Activated CD4-positive, alpha-beta T cell treated with anti-CD3 and anti-CD28 coated beads, Interleukin-2, amount 10 ng/mL, durations not matched to agents 24 days and 14 days (primary cell): ENCODE measurements at regions not wholly inside any gene's neighbourhood (a gene's known extent, or its start where the extent isn't known, plus 50 kb on each side); places are given as distances from the start of the nearest gene placed in this dataset.
"Not testable (repeated sequence)": the region's sequence is repeated elsewhere in the genome, so short reads cannot be mapped to it uniquely, and the experiment has no call there.

ENCODE experiments used
- DNase-seq: peaks from one replicate; pipeline ENCODE4 v3.0.0; 2022
- H3K27ac Mint-ChIP-seq: one replicate; pipeline ENCODE4 v1.8.0; 2022; ENCODE audit warnings: mild to moderate bottlenecking, mixed read lengths
- H3K27me3 Mint-ChIP-seq: one replicate; pipeline ENCODE4 v1.8.0; 2022; ENCODE audit warnings: mixed read lengths
- H3K36me3 Mint-ChIP-seq: one replicate; pipeline ENCODE4 v1.8.0; 2022; ENCODE audit warnings: low read depth, mild to moderate bottlenecking, mixed read lengths
- H3K4me1 Mint-ChIP-seq: one replicate; pipeline ENCODE4 v1.8.0; 2021; ENCODE audit warnings: mixed read lengths
- H3K4me3 Mint-ChIP-seq: one replicate; pipeline ENCODE4 v1.8.0; 2022; ENCODE audit warnings: mild to moderate bottlenecking, moderate library complexity, mixed read lengths
- H3K9me3 Mint-ChIP-seq: one replicate; pipeline ENCODE4 v1.8.0; 2021; ENCODE audit warnings: mixed read lengths
- intact Hi-C: fragments of 100-400 bp; cut with micrococcal nuclease; formaldehyde crosslinking; loops from one replicate; pipeline ENCODE4 v1.15.1; 2023

DNA sequence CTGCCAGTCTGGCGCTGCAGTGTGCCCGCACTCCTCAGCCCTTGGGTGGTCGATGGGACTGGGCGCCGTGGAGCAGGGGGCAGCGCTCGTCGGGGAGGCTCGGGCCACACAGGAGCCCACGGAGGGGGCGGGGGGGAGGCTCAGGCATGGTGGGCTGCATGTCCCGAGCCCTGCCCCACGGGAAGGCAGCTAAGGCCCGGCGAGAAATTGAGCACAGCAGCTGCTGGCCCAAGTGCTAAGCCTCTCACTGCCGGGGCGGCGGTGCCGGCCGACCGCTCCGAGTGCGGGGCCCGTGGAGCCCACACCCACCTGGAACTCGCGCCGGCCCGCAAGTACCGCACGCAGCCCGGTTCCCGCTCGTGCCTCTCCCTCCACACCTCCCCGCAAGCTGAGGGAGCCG is 63.6 kb upstream of the CD28 start:
- H3K4me3 Mint-ChIP-seq, H3K27ac Mint-ChIP-seq, H3K27me3 Mint-ChIP-seq, DNase-seq, intact Hi-C loops, H3K9me3 Mint-ChIP-seq, H3K36me3 Mint-ChIP-seq, H3K4me1 Mint-ChIP-seq: not testable (repeated sequence)

GRCh38 chr2:203645831-203646230 is 60.6 kb upstream of the CD28 start:
- intact Hi-C loops = no loop called here
- Mint-ChIP-seq H3K27ac (no peak overlapping the region), H3K27me3 (no peaks in the 10 kb centered on the region), H3K4me1 (peaks cover 8% of the 10 kb centered on the region), H3K36me3 (no peaks in the 10 kb centered on the region), H3K9me3 (no peaks in the 10 kb centered on the region), H3K4me3 (no peak overlapping the region)
- no peak for DNase-seq

- Mint-ChIP-seq H3K4me3 (no peak overlapping the region), H3K27me3 (no peaks in the 10 kb centered on the region), H3K4me1 (peaks cover 13% of the 10 kb centered on the region), H3K36me3 (no peaks in the 10 kb centered on the region), H3K9me3 (no peaks in the 10 kb centered on the region), H3K27ac (no peak overlapping the region)
- DNase-seq = no peak
- intact Hi-C loops = no loop called here
Observed at GRCh38 chr2:203646266-203646864, 60.1 kb upstream of the CD28 start.

- H3K27ac Mint-ChIP-seq = no peak overlapping the region
- no peak overlapping the region for H3K4me3 Mint-ChIP-seq
- H3K36me3 Mint-ChIP-seq = no peaks in the 10 kb centered on the region
- DNase-seq = no peak
- no peaks in the 10 kb centered on the region for H3K9me3 Mint-ChIP-seq
- H3K4me1 Mint-ChIP-seq = peaks cover 12% of the 10 kb centered on the region
- intact Hi-C loops = no loop called here
- no peaks in the 10 kb centered on the region for H3K27me3 Mint-ChIP-seq
Observed at GRCh38 chr2:203646961-203647360, 59.5 kb upstream of the CD28 start.

GRCh38 chr2:203647579-203647978 is 58.9 kb upstream of the CD28 start:
- intact Hi-C loops = no loop called here
- DNase-seq = no peak
- H3K4me1 Mint-ChIP-seq = peaks cover 12% of the 10 kb centered on the region

GRCh38 chr2:203648273-203648672 is 58.2 kb upstream of the CD28 start:
- Mint-ChIP-seq H3K27ac (no peak overlapping the region), H3K27me3 (no peaks in the 10 kb centered on the region), H3K4me1 (peaks cover 12% of the 10 kb centered on the region), H3K36me3 (no peaks in the 10 kb centered on the region), H3K4me3 (no peak overlapping the region), H3K9me3 (no peaks in the 10 kb centered on the region)
- no peak for DNase-seq
- intact Hi-C loops = no loop called here

More at GRCh38 chr2:203647579-203647978, 58.9 kb upstream of the CD28 start:
- H3K27ac Mint-ChIP-seq = no peak overlapping the region
- H3K27me3 Mint-ChIP-seq = no peaks in the 10 kb centered on the region
- no peaks in the 10 kb centered on the region for H3K9me3 Mint-ChIP-seq
- H3K36me3 Mint-ChIP-seq = no peaks in the 10 kb centered on the region
- no peak overlapping the region for H3K4me3 Mint-ChIP-seq

DNA sequence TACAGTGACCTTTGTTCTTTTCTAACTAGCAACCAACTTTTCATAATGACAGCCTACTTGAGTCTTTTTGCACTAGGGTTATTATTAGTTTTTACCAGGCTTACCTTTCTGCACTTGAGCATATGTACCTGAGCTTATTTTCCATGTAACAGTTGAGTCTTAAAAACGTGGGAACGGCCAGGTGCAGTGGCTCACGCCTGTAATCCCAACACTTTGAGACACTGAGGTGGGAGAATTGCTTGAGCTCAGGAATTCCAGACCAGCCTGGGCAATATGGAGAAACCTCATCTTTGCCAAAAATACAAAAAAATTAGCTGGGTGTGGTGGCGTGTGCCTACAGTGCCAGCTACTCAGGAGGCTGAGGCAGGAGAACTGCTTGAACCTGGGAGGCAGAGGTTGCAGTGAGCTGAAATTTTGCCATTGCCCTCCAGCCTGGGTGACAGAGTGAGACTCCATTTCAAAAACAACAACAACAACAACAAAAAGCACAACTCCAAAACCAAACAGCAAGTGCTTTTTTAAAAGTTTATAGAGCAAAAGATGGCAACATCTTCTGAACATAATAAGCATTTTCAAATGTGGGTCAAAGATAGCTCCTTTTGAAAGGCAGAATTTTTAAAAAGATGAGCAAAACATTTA is 57.1 kb upstream of the CD28 start:
- intact Hi-C loops = no loop called here
- no peak for DNase-seq
- no peak overlapping the region for H3K27ac Mint-ChIP-seq
- peaks cover 12% of the 10 kb centered on the region for H3K4me1 Mint-ChIP-seq
- H3K9me3 Mint-ChIP-seq = no peaks in the 10 kb centered on the region
- H3K4me3 Mint-ChIP-seq = no peak overlapping the region
- H3K27me3 Mint-ChIP-seq = no peaks in the 10 kb centered on the region
- H3K36me3 Mint-ChIP-seq = no peaks in the 10 kb centered on the region

GRCh38 chr2:203650860-203651613 is 55.4 kb upstream of the CD28 start:
- Mint-ChIP-seq H3K4me3 (no peak overlapping the region), H3K4me1 (peaks cover 24% of the 10 kb centered on the region), H3K36me3 (no peaks in the 10 kb centered on the region), H3K27me3 (no peaks in the 10 kb centered on the region), H3K9me3 (no peaks in the 10 kb centered on the region), H3K27ac (no peak overlapping the region)
- intact Hi-C loops = loop anchor here (1.0 to 5.0 kb wide), 3 partner anchors 69 to 167 kb away; no protein-coding TSS in a partner anchor
- peak; percentile 65 for DNase-seq

GRCh38 chr2:203651621-203652020 is 54.8 kb upstream of the CD28 start:
- H3K27ac Mint-ChIP-seq = no peak overlapping the region
- no peak for DNase-seq
- H3K27me3 Mint-ChIP-seq = no peaks in the 10 kb centered on the region
- peaks cover 28% of the 10 kb centered on the region for H3K4me1 Mint-ChIP-seq
- no peaks in the 10 kb centered on the region for H3K9me3 Mint-ChIP-seq
- no peak overlapping the region for H3K4me3 Mint-ChIP-seq
- H3K36me3 Mint-ChIP-seq = no peaks in the 10 kb centered on the region
- intact Hi-C loops = loop anchor here (1.0 to 5.0 kb wide), 3 partner anchors 69 to 167 kb away; no protein-coding TSS in a partner anchor

GRCh38 chr2:203654826-203655225 is 51.6 kb upstream of the CD28 start:
- H3K4me3 Mint-ChIP-seq = no peak overlapping the region
- H3K4me1 Mint-ChIP-seq = peaks cover 41% of the 10 kb centered on the region
- H3K27me3 Mint-ChIP-seq = no peaks in the 10 kb centered on the region
- H3K36me3 Mint-ChIP-seq = peaks cover 6% of the 10 kb centered on the region
- intact Hi-C loops = loop anchor here (5.0 kb wide), 3 partner anchors 58 to 127 kb away; no protein-coding TSS in a partner anchor
- peaks cover 9% of the 10 kb centered on the region for H3K9me3 Mint-ChIP-seq
- no peak for DNase-seq
- H3K27ac Mint-ChIP-seq = no peak overlapping the region

DNA sequence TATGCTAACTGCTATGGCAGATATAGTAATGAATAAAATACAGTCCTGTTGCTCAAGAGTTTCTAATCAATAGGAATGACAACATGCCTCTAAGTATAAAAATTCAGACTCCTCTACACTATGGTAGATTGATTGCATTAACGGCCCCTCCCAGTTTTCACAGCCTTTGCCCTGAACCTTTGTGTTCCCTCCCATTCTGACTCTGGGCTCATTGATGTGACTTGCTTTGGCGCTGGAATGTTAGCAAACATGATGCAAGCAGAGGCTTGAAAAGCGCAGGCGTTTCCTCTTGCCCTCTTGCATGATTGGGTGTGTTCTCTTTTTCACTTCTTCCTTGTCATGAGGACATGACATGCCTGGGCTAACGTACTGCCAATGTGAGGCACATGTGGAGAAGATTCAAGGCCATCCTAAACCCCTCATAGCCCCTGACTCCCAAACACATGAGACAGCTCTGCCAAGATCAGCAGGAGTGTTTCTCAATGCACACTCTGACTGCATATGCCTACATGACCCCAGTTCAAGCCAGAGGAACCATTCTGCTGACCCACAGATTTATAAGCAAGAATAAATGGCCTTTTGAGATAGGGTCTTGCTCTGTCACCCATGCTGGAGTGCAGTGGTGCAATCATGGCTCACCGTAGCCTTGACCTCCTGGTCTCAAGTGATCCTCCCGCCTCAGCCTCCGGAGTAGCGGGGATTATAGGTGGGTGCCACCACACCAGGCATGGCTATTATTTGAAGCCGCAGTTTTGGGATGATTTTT is 49.7 kb upstream of the CD28 start:
- Mint-ChIP-seq H3K36me3 (peaks cover 7% of the 10 kb centered on the region), H3K4me1 (peaks cover 37% of the 10 kb centered on the region), H3K27ac (peak overlapping the region; percentile 71), H3K4me3 (peak overlapping the region; percentile 12), H3K27me3 (no peaks in the 10 kb centered on the region), H3K9me3 (peaks cover 11% of the 10 kb centered on the region)
- peak; percentile 62 for DNase-seq
- intact Hi-C loops = loop anchor here (5.0 kb wide), 2 partner anchors 59 to 126 kb away; no protein-coding TSS in a partner anchor
